ENCODE measurements at regions not wholly inside any gene's neighbourhood (a gene's known extent, or its start where the extent isn't known, plus 50 kb on each side); places are given as distances from the start of the nearest gene placed in this dataset.

GRCh38 chr11:134596404-134596803, 184.4 kb upstream of the B3GAT1 start:
- Mint-ChIP-seq H3K4me3 (no peak overlapping the region), H3K9me3 (no peaks in the 10 kb centered on the region), H3K27me3 (ENCODE audit: low read depth) (peaks cover 3% of the 10 kb centered on the region; the same call in 1 of the 2 replicates), H3K27ac (no peak overlapping the region), H3K36me3 (ENCODE audit: insufficient read depth in 1 of 3, low read depth in 3 of 3) (no peaks in the 10 kb centered on the region; a peak in 1 of 7 replicates), H3K4me1 (peaks cover 3% of the 10 kb centered on the region in 2 experiments)
- Histone ChIP-seq H4K91ac (ENCODE audit: insufficient read length, low read depth, low read length) (no peak overlapping the region), H3K9me3 (ENCODE audit: control insufficient read depth, low read depth, low read length) (no peaks in the 10 kb centered on the region), H3K4me1 (ENCODE audit: insufficient read depth, low read length) (no peaks in the 10 kb centered on the region), H3K27ac (ENCODE audit: insufficient read length, low read depth, low read length) (no peak overlapping the region), H3T11ph (ENCODE audit: low read length) (no peak overlapping the region), H2BK5ac (ENCODE audit: insufficient read length, low read length) (no peak overlapping the region), H3K18ac (ENCODE audit: insufficient read length, low read depth, low read length) (no peak overlapping the region), H3K14ac (ENCODE audit: insufficient read depth, low read length) (no peak overlapping the region), H2BK15ac (ENCODE audit: low read depth, low read length) (no peak overlapping the region), H3K4me2 (ENCODE audit: insufficient read depth, insufficient read length, low read length) (no peak overlapping the region), H3K4ac (ENCODE audit: low read depth, low read length) (no peak overlapping the region), H3K27me3 (ENCODE audit: insufficient read depth, low read length) (no peaks in the 10 kb centered on the region), H2BK20ac (ENCODE audit: low read depth, low read length, poor library complexity, severe bottlenecking) (no peak overlapping the region), H3K79me2 (ENCODE audit: insufficient read depth, low read length) (no peaks in the 10 kb centered on the region), H3K23ac (ENCODE audit: insufficient read length, low read depth, low read length) (no peak overlapping the region), H4K20me1 (ENCODE audit: control insufficient read depth, insufficient read depth, insufficient read length) (no peaks in the 10 kb centered on the region), H2AK5ac (ENCODE audit: insufficient read length, low read length) (no peak overlapping the region), H3K9ac (ENCODE audit: extremely low read depth, insufficient read length, low read length) (no peak overlapping the region), H2AFZ (ENCODE audit: low read length) (no peak overlapping the region), H3K23me2 (ENCODE audit: insufficient read length, low read depth, low read length, poor library complexity, severe bottlenecking) (no peaks in the 10 kb centered on the region), H4K5ac (ENCODE audit: insufficient read length, low read depth, low read length) (no peak overlapping the region), H3K56ac (ENCODE audit: insufficient read length, low read depth, low read length) (no peak overlapping the region), H3K79me1 (ENCODE audit: insufficient read depth, low read depth, low read length, poor library complexity, severe bottlenecking) (no peaks in the 10 kb centered on the region), H4K8ac (replicated peaks; ENCODE audit: insufficient read length, low read depth, low read length) (no peak overlapping the region), H2BK120ac (ENCODE audit: low read depth, low read length, poor library complexity, severe bottlenecking) (no peak overlapping the region), H2BK12ac (ENCODE audit: insufficient read length, low read depth, low read length) (no peak overlapping the region)
- DNase-seq = peak; percentile 3
- no CpG with 5 or more reads among the region's 3 CpGs for whole genome bisulfite sequencing (ENCODE audit: extremely low coverage, insufficient read length, low lambda C conversion rate)
- TF ChIP-seq, protein P1, sequence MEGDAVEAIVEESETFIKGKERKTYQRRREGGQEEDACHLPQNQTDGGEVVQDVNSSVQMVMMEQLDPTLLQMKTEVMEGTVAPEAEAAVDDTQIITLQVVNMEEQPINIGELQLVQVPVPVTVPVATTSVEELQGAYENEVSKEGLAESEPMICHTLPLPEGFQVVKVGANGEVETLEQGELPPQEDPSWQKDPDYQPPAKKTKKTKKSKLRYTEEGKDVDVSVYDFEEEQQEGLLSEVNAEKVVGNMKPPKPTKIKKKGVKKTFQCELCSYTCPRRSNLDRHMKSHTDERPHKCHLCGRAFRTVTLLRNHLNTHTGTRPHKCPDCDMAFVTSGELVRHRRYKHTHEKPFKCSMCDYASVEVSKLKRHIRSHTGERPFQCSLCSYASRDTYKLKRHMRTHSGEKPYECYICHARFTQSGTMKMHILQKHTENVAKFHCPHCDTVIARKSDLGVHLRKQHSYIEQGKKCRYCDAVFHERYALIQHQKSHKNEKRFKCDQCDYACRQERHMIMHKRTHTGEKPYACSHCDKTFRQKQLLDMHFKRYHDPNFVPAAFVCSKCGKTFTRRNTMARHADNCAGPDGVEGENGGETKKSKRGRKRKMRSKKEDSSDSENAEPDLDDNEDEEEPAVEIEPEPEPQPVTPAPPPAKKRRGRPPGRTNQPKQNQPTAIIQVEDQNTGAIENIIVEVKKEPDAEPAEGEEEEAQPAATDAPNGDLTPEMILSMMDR (conservative IDR thresholded peaks at IDR 0.05) = no peak
